ENCODE measurements at regions not wholly inside any gene's neighbourhood (a gene's known extent, or its start where the extent isn't known, plus 50 kb on each side); places are given as distances from the start of the nearest gene placed in this dataset.

- H3K4me3 ChIP-seq (ENCODE audit: low read depth, low read length), result no peak overlapping the region
- TF ChIP-seq CTCF (IDR thresholded peaks at IDR 0.05; ENCODE audit: borderline replicate concordance, insufficient read depth, low read depth, low read length), result no peak
These were observed 399.1 kb upstream of the CDH5 start for GRCh38 chr16:65967376-65967775.

- TF ChIP-seq CTCF (IDR thresholded peaks at IDR 0.05; ENCODE audit: borderline replicate concordance, insufficient read depth, low read depth, low read length), result no peak
These were observed 400.9 kb upstream of the CDH5 start for GRCh38 chr16:65965628-65966027.

GRCh38 chr16:65964752-65965151 is 401.7 kb upstream of the CDH5 start:
- no peak for TF ChIP-seq CTCF (IDR thresholded peaks at IDR 0.05; ENCODE audit: borderline replicate concordance, insufficient read depth, low read depth, low read length)
- H3K4me3 ChIP-seq (ENCODE audit: low read depth, low read length), result no peak overlapping the region

More at GRCh38 chr16:65965628-65966027, 400.9 kb upstream of the CDH5 start:
- no peak overlapping the region for H3K4me3 ChIP-seq (ENCODE audit: low read depth, low read length)

- TF ChIP-seq CTCF (IDR thresholded peaks at IDR 0.05; ENCODE audit: borderline replicate concordance, insufficient read depth, low read depth, low read length), result no peak
- H3K4me3 ChIP-seq (ENCODE audit: low read depth, low read length), result no peak overlapping the region
These were observed 404.9 kb upstream of the CDH5 start for GRCh38 chr16:65961476-65962143.

GRCh38 chr16:65959983-65960382 is 406.5 kb upstream of the CDH5 start:
- no peak overlapping the region for H3K4me3 ChIP-seq (ENCODE audit: low read depth, low read length)
- TF ChIP-seq CTCF (IDR thresholded peaks at IDR 0.05; ENCODE audit: borderline replicate concordance, insufficient read depth, low read depth, low read length), result no peak

- H3K4me3 ChIP-seq (ENCODE audit: low read depth, low read length), result no peak overlapping the region
- TF ChIP-seq CTCF (IDR thresholded peaks at IDR 0.05; ENCODE audit: borderline replicate concordance, insufficient read depth, low read depth, low read length), result no peak
These were observed 408.4 kb upstream of the CDH5 start for GRCh38 chr16:65958086-65958485.

GRCh38 chr16:65956100-65956499 is 410.4 kb upstream of the CDH5 start:
- TF ChIP-seq CTCF (IDR thresholded peaks at IDR 0.05; ENCODE audit: borderline replicate concordance, insufficient read depth, low read depth, low read length), result no peak
- no peak overlapping the region for H3K4me3 ChIP-seq (ENCODE audit: low read depth, low read length)

All from GM12875 (cell line).